GM18909 (cell line): ENCODE measurements at regions not wholly inside any gene's neighbourhood (a gene's known extent, or its start where the extent isn't known, plus 50 kb on each side); places are given as distances from the start of the nearest gene placed in this dataset.

ENCODE experiments used
- ATAC-seq: cut with Tn5 transposase; IDR thresholded peaks from one replicate; pipeline ENCODE4 v1.9.1; 2021; ENCODE audit warnings: mild to moderate bottlenecking; ENCODE audit not compliant: unreplicated experiment, poor library complexity

DNA sequence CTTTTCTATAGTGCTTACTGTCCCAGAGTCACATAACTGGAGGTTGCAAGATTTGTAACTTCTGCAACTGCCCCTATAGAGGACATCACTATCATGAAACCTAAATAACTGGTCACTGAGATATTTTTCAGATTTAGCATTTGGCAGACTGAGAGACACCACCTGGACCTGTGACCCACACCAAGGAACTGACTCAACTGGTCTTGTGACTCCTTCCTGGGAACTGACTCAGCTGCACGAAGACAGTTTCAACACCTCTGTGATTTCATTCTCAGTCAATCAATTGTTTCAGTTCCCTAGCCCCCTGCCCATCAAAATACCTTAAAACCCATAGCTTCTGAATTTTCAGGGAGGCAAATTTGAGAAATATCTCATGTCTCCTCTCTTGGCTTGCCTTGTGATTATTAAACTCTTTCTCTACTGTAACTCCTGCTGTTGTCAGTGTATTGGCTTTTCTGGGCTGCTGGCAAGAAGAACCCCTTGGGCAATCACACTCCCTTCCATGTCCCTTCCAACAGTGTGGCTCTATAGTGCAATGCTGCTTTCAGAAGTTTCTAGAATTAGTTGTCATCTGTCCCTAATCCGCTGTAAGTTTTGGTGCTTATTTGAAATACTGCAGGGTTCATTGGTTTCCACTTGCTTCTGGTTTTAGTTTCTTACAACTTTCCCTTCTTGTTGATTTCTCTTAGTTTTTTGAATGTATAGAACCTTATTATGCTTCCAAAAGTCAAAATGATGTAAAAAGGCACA, 127.8 kb upstream of the ADCY1 start:
- no peak for ATAC-seq

DNA sequence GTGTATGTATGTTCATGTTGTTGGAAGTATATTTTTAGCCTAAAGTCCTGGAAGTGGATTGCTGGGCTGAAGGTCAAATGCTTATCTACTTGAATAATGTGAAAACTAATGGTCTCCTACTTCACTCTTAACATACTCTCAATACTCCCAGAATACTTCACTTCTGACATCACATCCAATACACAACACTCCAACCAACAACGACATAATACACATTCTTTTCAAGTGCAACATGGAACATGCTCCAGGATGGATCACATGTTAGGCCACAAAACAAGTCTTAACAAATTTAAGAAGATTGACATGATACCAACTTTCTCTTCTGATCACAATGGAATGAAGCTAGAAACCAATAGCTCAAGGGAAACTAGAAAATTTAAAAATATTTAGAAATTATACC, 126.9 kb upstream of the ADCY1 start:
- ATAC-seq, result no peak

DNA sequence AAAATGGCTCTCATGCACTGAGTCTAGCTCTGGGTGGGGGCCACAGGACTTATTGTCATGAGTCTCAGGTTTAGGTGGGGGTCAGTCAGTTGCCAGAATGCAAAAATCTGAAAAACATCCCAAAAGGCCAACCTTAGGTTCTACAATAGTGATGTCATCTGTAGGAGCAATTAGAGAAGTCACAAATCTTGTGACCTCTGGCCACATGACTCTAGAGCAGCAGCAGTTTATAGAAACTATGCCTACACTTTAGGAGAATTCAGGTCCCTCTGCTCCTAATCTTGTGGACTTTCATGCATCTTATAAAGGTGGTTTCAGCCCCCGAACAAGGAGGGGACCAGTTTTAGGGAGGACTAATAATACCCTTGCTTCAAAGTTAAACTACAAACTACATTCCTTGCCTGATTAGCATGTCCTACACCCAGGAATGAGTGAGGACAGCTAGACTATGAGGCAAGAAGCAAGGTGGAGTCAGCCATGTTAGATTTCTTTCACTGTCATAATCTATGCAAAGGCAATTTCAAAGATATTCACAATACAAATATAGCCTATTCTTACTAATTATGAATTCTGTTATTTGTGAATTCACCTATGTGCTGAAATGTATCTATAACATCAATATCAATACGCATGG, 123.5 kb upstream of the ADCY1 start:
- ATAC-seq, result no peak

DNA sequence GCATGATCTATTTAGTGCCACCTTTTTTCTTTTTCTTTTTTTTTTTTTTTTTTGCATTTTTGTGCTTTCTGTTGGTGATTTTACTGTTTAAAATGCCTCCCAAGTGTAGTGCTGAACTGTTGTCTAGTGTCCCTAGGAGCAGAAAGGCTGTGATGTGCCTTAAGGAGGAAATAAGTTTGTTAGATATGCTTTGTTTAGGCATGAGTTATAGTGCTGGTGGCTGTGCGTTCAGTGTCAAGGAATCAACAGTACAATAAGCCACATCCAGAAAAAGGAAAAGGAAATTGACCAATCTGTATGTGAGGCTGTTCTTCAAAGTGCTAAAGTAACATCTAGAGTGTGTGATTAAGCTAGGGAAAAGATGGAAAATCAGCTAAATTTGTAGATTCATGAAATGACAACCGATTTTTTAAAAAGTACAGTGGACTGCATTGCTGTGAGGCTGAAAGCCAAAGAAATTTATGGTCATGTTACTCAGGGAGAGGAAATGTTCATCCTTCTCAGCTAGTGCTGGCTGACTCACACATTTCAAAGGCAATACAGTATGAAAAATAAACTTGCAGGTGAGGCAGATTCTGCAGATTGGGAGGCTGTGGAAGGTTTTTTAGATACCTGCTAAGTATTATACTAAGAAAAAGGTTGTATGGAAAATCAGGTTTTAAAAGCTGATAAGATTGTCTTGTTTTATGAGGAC, 122.7 kb upstream of the ADCY1 start:
- no peak for ATAC-seq

DNA sequence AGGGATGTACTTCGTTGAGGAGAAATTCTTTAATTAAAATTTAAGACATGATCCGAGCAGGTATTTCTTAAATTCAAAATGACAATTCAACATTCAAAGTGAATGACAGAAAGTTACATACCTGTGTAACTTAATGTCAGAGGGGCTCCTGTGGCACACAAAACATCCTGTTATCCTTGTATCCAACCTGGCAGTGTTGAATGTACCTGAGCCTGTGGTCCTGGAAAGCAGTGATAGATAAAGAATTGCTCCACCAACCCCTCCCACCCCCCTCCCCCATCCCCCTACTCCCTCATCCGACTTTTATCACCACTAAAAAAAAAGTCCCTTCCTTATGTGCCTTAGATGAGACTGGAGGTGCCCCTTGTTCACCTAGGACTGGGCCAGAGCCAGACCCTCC, 119.4 kb upstream of the ADCY1 start:
- ATAC-seq, result no peak

DNA sequence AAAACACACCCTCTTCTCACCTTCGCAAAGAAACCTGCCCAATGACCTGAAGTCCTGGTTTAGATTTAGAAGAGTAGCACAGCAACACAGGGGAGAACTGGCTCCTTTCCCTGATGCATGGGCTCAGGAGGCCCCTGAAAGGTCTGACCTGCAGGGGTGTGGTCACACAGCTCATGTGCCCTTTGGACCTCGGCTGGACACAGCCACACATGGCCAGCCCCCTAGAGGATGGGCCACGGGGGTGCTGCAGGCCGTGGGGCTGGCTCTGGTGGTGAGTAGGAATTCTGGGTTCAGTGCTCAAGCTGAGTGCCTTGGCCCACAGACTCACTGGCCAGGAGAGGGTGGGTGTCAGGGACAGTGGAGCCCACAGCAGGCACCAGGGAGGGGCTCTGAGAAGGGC, 118.5 kb upstream of the ADCY1 start:
- ATAC-seq, result no peak

DNA sequence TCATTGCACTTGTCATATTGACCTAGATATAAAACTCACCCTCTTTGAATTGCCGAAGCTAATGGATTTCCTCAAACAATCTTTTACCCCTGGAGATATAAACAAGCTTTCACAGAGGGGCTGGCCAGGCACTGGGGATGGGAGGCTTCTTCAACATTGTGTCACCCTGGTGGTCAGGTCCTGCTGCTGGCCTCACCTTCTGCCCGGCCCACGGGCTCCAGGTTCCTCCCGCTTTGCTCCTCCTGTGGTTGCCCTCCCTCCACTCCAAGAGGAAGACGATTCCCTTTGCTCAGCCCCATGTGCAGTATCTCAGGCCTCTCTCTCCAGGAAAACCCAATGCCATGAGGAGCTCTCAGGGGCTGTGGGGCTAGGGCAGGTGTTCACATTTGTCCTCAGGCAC, 118.1 kb upstream of the ADCY1 start:
- no peak for ATAC-seq

DNA sequence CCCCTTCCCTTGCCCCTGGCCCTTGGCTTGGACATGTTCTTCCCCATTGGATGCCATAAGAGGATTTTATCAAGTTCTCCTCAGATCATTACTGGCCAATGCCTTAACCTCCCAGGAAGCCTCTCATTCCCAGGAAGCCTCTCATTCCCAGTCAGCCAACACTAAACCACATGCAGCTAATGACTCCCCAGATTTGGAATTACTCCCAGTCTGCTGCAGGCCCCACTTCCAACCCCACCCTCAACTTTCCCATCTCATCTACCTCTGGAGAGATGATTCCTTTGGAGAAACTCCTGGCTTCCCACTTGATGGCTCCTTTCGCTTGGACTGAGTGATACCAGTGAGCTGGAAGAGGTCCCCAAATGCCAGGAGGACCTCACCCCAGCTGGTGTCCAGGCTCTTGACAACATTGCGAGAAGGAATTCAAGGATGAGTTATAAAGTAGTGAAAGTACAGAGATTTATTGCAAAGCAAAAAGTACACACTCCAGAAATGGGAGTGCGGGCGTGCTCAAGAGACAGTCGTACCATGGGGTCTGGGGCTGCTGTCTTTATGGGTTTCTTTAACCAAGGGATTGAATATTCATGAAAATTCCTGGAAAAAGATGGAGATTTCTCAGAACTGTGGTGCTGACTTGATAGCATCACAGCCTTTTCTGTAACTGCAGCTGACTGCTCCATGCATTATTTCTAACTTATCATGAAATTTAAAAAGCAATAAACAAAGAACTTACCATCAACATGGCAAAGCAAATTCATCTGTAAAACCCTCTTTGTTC, 117.2 kb upstream of the ADCY1 start:
- no peak for ATAC-seq

DNA sequence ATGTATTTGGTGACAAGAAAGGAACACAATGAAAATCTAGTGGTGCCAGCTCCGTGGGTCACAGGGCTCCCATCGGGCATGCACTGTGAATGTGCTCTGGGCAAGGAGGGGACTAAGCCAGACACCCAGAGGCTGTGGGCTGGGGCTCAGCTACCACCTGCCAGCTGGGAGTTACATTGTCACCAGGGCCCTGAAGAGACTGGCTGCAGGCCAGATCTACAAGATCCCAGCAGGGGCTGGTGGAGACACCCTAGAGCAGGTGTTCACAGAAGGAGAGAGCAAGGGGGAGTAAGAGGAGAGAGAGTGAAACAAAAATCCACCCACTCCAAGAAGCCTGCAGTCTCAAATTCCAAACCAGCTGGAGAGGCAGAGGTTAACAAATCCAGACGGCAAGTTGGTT, 116.6 kb upstream of the ADCY1 start:
- no peak for ATAC-seq

DNA sequence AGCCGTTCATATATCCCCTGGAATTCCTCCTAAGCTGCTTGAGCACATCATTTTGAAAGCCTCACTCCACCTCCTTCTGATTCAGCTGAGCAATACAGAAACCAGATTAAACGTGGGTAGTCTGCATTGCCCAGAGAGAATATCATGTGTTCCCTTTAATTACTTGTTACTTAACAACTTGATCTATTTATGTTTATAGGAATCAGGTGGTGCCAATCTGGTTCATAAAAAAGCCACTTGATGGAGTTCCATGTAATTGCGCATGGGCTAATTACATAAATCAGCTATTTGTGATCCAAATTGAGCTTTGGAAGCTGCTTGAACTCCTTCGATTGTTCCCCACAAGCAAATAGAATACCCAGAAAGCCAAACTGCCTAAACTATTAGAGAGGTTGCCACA, 114.7 kb upstream of the ADCY1 start:
- no peak for ATAC-seq

DNA sequence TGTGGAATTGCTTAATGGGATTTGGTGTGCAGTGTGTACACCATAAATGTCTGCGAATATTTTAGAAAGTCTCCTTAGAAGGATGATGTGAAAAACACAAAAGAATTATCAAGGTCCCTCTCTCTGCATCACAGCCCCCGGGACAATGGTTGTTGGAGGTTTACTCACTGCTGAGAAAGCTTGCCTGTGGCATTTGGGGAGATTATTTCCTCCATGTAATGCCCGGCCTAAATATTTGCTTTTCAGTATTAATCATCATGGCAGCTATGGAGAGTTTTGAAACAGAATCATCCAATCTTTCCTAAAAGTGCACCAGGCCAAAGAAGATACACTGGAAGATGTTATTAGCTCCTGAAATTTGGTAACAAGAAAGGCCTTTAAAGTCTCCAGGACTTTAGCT, 113.8 kb upstream of the ADCY1 start:
- ATAC-seq, result no peak

DNA sequence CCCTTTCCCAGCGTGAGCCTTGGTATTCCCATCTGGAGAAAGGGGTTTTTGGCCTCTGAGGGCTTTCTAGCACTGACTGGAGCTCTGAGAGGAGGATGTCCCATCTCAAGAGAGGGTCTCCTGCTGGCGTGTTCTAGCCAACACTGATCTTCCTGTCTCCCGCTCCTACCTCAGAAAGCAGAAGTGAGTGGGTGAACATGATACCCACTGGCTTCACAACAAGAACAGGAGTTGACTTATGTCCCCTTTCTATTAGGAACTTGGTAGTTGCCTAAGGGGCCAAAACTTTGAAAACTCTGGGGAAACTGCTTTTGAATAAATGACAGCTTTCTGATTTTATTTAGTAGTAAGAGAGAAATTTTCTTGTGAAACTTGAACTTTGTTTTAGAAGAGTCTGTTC, 113.1 kb upstream of the ADCY1 start:
- ATAC-seq, result no peak

DNA sequence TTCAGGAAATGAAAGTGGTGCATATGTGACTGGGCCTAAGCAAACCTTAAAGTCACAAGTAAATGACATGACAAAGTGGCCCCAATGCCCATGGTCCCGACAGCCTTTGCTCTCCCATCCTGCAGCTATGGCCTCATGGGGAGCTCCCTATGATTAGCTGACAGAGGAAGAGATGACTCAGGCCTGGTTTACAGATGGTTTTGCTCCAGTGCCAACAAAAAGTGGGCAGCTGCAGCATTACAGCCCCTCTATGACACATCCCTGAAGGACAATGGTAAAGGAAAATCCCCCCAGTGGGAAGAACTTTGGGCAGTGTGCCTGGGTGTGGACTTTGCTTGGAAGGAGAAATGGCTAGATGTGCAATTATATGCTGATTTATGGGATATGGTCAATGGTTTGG, 105.1 kb upstream of the ADCY1 start:
- ATAC-seq, result no peak

DNA sequence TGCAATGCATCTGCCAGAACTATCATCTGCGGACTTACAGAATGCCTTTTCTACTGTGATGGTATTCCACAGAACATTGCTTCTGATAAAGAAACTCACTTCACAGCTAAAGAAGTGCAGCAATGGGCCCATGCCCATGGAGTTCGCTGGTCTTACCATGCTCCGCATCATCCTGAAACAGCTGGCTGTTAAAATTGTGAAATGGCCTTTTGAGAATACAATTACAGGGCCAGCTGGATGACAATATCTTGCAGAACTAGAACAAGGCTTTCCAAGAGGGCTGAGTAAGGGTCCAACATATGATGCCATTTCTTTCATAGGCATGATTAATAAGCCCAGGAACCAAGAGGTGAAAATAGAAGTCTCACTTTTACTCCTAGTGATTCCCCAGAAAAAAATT, 104.1 kb upstream of the ADCY1 start:
- ATAC-seq, result no peak

DNA sequence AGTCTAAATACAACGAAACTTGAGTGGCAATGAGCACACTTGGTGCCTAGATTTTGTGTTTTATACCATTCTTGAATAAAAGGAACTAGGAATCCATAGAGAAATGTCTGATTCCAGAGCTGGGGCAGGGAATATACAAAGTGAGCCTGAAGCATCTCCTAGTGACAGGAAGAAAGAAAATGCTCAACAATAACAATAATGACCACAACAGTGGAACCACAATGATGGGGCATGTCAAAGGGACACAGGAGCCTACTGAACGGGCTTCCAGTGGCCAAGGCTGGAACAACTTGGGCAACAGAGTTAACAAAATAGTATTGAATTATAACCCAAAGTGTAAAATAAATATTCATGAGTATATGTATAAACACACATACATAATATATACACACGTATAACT, 94.4 kb upstream of the ADCY1 start:
- no peak for ATAC-seq

DNA sequence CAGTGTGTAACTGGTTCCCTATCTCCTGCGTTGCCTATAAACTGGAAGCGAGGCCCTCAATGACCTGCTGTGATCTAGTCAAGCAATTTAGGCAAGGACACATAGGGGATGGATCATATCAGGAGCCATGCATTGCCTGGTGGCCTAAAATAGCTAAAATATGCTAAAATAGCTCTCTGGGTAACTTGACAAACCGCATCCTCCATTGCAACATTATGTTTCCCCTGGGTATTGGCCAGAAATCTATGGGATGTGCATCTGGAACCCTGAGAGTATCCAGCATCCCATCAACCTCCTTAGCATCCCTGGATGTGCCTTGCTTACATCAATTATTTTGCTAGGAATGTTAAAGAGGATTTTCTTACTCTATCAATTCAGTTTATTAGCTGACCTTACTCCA, 91.7 kb upstream of the ADCY1 start:
- no peak for ATAC-seq

DNA sequence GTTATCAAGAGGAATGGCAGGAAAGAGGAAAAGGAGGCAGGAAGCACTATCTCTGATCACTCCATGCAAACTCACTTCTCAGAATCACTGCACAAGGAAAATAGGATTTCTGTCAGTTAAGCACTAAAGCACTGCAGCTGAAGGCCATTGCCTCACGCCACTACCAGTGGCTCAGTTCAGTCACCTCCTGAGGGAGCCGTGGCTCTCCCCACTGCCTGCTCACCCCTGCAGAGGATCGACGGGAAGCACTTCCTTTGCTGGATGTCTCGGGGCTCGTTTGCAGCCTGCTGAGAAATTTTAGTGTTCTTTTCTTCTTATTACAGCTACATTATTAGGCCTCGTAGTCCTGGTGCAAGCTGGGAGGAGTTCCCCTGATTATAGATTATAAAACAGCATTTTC, 90.1 kb upstream of the ADCY1 start:
- ATAC-seq, result no peak

DNA sequence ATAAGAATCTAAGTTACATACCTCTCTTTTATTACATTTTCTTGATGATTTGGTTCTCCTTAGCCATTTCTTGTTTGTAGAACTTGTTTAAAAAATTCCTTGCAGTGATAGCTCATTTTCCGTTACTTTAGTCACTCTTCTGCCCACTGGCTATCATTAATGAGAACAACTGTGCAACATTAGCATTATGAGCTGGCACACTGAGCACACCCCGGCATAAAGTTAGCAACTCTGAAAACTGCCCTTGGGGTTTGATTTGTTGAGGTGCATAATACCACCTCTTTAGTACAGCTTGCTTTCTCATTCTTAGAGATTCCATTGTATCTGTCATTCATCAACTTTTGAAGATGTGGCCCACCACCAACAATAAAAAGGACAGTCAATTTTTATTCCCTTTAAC, 87.6 kb upstream of the ADCY1 start:
- no peak for ATAC-seq

DNA sequence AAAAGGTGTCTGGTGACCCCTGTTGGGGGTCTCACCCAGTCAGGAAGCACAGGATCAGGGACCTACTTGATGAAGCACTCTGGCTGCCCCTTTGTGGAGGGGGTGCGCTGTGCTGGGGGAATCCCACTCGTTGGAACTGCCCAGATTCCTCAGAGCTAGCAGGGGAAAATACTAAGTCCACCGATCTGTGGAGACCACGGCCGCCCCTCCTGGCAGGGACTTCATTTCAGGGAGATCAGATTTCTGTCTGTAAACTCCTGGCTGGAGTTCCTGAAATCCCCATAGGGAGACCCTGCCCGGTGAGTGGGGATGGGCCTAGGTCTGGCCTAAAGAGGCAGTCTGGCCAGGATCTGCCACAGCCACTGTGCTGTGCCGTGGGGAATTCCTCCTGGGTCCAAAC, 79.3 kb upstream of the ADCY1 start:
- no peak for ATAC-seq

DNA sequence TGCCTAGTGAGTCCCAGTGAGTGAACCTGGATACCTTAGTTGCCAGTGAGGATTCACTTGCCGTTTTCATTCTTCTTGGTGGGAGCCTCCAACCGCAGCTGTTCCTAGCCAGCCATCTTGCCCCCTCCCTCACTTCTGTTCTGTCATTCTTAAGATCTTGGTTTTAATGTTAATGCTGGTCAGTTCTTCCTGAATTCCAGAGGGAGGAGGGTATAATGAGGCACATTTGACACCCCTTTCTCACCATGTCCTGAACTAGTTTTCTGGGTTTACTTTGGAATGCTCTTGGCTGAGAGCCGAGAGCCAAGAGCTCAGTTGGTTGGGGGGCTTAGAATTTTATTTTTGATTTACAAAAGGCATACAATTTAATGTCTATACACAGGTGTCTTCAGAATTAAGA, 78.5 kb upstream of the ADCY1 start:
- ATAC-seq, result no peak

DNA sequence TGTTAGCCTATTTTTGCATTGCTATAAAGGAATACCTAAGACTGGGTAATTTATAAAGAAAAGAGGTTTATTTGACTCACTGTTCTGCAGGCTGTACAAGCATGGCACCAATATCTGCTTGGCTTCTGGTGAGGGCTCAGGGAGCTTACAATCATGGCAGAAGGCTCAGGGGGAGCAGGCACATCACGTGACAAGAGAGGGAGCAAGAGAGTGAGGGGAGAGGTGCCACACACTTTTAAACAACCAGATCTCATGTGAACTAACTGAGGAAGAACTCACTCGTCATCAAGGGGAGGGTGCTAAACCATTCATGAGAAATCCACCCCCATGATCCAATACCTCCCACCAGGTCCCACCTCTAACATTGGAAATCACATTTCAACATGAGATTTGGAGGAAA, 73.9 kb upstream of the ADCY1 start:
- ATAC-seq, result no peak
